HG02973 (cell line): ENCODE measurements at regions not wholly inside any gene's neighbourhood (a gene's known extent, or its start where the extent isn't known, plus 50 kb on each side); places are given as distances from the start of the nearest gene placed in this dataset.
"Not testable (repeated sequence)": the region's sequence is repeated elsewhere in the genome, so short reads cannot be mapped to it uniquely, and the experiment has no call there.

Source experiments
- ATAC-seq: cut with Tn5 transposase; IDR thresholded peaks from one replicate; pipeline ENCODE4 v1.9.1; 2021; ENCODE audit warnings: moderate library complexity; ENCODE audit not compliant: unreplicated experiment

- no peak for ATAC-seq
Observed at GRCh38 chr1:55310505-55310971, 95.4 kb upstream of the USP24 start.

GRCh38 chr1:55309786-55310504 is 94.8 kb upstream of the USP24 start:
- no peak for ATAC-seq

- no peak for ATAC-seq
Observed at GRCh38 chr1:55309053-55309452, 93.9 kb upstream of the USP24 start.

- ATAC-seq = no peak
Observed at GRCh38 chr1:55305735-55306134, 90.6 kb upstream of the USP24 start.

GRCh38 chr1:55304229-55304740 is 89.1 kb upstream of the USP24 start:
- ATAC-seq = no peak

- no peak for ATAC-seq
Observed at GRCh38 chr1:55302972-55303371, 87.8 kb upstream of the USP24 start.

- ATAC-seq = no peak
Observed at GRCh38 chr1:55301912-55302311, 86.7 kb upstream of the USP24 start.

GRCh38 chr1:55300975-55301374 is 85.8 kb upstream of the USP24 start:
- ATAC-seq = no peak

- no peak for ATAC-seq
Observed at GRCh38 chr1:55298167-55298894, 83.2 kb upstream of the USP24 start.

GRCh38 chr1:55296247-55296646 is 81.1 kb upstream of the USP24 start:
- not testable (repeated sequence) for ATAC-seq

- no peak for ATAC-seq
Observed at GRCh38 chr1:55289614-55290013, 74.5 kb upstream of the USP24 start.

GRCh38 chr1:55289042-55289441 is 73.9 kb upstream of the USP24 start:
- ATAC-seq = no peak

GRCh38 chr1:55288245-55288644 is 73.1 kb upstream of the USP24 start:
- ATAC-seq = peak; percentile 86

GRCh38 chr1:55287723-55288122 is 72.6 kb upstream of the USP24 start:
- ATAC-seq = peak; percentile 37

- ATAC-seq = no peak
Observed at GRCh38 chr1:55286856-55287602, 71.9 kb upstream of the USP24 start.

GRCh38 chr1:55285834-55286233 is 70.7 kb upstream of the USP24 start:
- ATAC-seq = no peak

GRCh38 chr1:55284856-55285255 is 69.7 kb upstream of the USP24 start:
- ATAC-seq = no peak

- ATAC-seq = no peak
Observed at GRCh38 chr1:55282058-55282457, 66.9 kb upstream of the USP24 start.

- ATAC-seq = no peak
Observed at GRCh38 chr1:55280731-55281130, 65.6 kb upstream of the USP24 start.

GRCh38 chr1:55279627-55280026 is 64.5 kb upstream of the USP24 start:
- ATAC-seq = no peak

GRCh38 chr1:55278378-55278777 is 63.2 kb upstream of the USP24 start:
- ATAC-seq = no peak
